Caco-2 (cell line): ENCODE measurements at regions not wholly inside any gene's neighbourhood (a gene's known extent, or its start where the extent isn't known, plus 50 kb on each side); places are given as distances from the start of the nearest gene placed in this dataset.

Experiments
- BruUV-seq: library from RNA; stranded (reverse); fragments of 400-500 nt; replicated peaks from 2 replicates; lab custom pipeline; 2021; lab: Mats Ljungman, UMichigan
- CTCF ChIA-PET: fragments of 300-600 bp; sonication (Branson Sonifier 250); formaldehyde crosslinking; loops from one replicate; lab custom pipeline; 2022; ENCODE audit warnings: antibody characterized with exemption; lab: Charles Lee
- POLR2A ChIA-PET: fragments of 300-600 bp; sonication (Branson Sonifier 250); formaldehyde crosslinking; loops from one replicate; lab custom pipeline; 2022; ENCODE audit warnings: antibody characterized with exemption; lab: Charles Lee
- DNase-seq, 2 experiments: peaks; one replicate each; pipeline versions ENCODE4 v3.0.0 to v3.0.0-alpha.2; 2020 to 2022
- H3K27me3 ChIP-seq: replicated peaks from 2 replicates; pipeline ENCODE4 v1.6.0; 2011; ENCODE audit warnings: low read length; ENCODE audit not compliant: control insufficient read depth, insufficient read depth
- H3K36me3 ChIP-seq: 2 replicates; pipeline ENCODE4 v1.5.1; 2011; ENCODE audit warnings: low read length; ENCODE audit not compliant: control insufficient read depth, insufficient read depth
- H3K4me1 ChIP-seq: fragments of 250-450 bp; sonication (Bioruptor Pico); 2 replicates; pipeline ENCODE4 v1.5.1; 2020; ENCODE audit warnings: mild to moderate bottlenecking
- H3K4me3 ChIP-seq: 2 replicates; pipeline ENCODE4 v1.5.1; 2011; ENCODE audit warnings: low read depth, mild to moderate bottlenecking, control low read depth, low read length
- H3K9me3 ChIP-seq: fragments of 250-450 bp; sonication (Bioruptor Pico); 2 replicates; pipeline ENCODE4 v1.5.1; 2020; ENCODE audit warnings: mild to moderate bottlenecking, moderate library complexity
- H3K27ac Mint-ChIP-seq: one replicate; pipeline ENCODE4 v1.8.0; 2022; ENCODE audit warnings: mixed read lengths; ENCODE audit not compliant: unreplicated experiment
- H3K27me3 Mint-ChIP-seq: one replicate; pipeline ENCODE4 v1.8.0; 2022; ENCODE audit warnings: mixed read lengths; ENCODE audit not compliant: insufficient read depth, unreplicated experiment
- H3K36me3 Mint-ChIP-seq: one replicate; pipeline ENCODE4 v1.8.0; 2022; ENCODE audit warnings: mild to moderate bottlenecking, mixed read lengths; ENCODE audit not compliant: insufficient read depth, unreplicated experiment
- H3K4me1 Mint-ChIP-seq: one replicate; pipeline ENCODE4 v1.8.0; 2022; ENCODE audit warnings: low read depth, mixed read lengths; ENCODE audit not compliant: unreplicated experiment
- H3K4me3 Mint-ChIP-seq: one replicate; pipeline ENCODE4 v1.8.0; 2022; ENCODE audit warnings: mild to moderate bottlenecking, moderate library complexity, mixed read lengths; ENCODE audit not compliant: unreplicated experiment
- H3K9me3 Mint-ChIP-seq: one replicate; pipeline ENCODE4 v1.8.0; 2022; ENCODE audit warnings: mixed read lengths; ENCODE audit not compliant: unreplicated experiment
- CTCF ChIP-seq, 2 experiments: fragments of 200-600 bp in 1 of 2; IDR thresholded peaks; 1 replicate in 1 of 2; 2 replicates in 1 of 2; pipeline versions ENCODE4 v1.5.1 to v1.8.0; 2011 to 2022; ENCODE audit warnings: antibody characterized with exemption in 1 of 2, control low read depth in 1 of 2, inconsistent platforms in 1 of 2, low read depth in 1 of 2, low read length in 1 of 2, mild to moderate bottlenecking in 1 of 2, moderate library complexity in 1 of 2; ENCODE audit not compliant: insufficient read depth in 1 of 2, severe bottlenecking in 1 of 2, unreplicated experiment in 1 of 2
- intact Hi-C: fragments of 100-400 bp; cut with micrococcal nuclease; formaldehyde crosslinking; loops from one replicate; pipeline ENCODE4 v1.10.0; 2022; ENCODE audit not compliant: unreplicated experiment

DNA sequence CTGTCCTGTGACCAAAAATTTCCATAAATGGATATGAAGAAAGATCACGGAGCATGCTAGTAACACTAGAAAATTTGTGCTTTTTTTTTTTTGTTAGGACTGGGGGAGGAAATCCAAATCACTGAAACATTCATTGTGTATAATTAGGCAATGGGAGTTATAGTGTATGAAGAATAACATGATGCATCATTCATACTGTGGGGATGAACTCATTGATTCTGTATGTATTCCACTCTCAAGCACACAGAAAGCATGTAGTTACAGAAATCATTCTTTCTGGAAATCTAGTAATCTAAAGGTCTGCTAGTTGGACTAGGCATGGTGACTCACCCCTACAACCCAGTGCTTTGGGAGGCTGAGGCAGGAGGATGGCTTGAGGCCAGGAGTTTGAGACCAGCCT, 749.7 kb downstream of the DIAPH3 start:
- no peak for DNase-seq
- ChIA-PET POLR2A (no interaction called here), CTCF (no interaction called here)
- Histone ChIP-seq H3K4me3 (no peak overlapping the region), H3K9me3 (peaks cover 6% of the 10 kb centered on the region; the same call in 1 of the 2 replicates), H3K4me1 (peaks cover 12% of the 10 kb centered on the region), H3K27me3 (no peaks in the 10 kb centered on the region), H3K36me3 (no peaks in the 10 kb centered on the region)
- H3K27ac Mint-ChIP-seq: no peak overlapping the region
- peaks cover 32% of the 10 kb centered on the region for H3K9me3 Mint-ChIP-seq
- no peaks in the 10 kb centered on the region for H3K27me3 Mint-ChIP-seq
- peaks cover 5% of the 10 kb centered on the region for H3K36me3 Mint-ChIP-seq
- intact Hi-C loops: no loop called here
- no peak for TF ChIP-seq CTCF (IDR thresholded peaks at IDR 0.05; ENCODE audit: insufficient read depth in 1 of 2, low read depth in 1 of 2, low read length in 1 of 2, severe bottlenecking in 1 of 2, unreplicated experiment in 1 of 2)
- H3K4me3 Mint-ChIP-seq: no peak overlapping the region
- no TSS peak for BruUV-seq
- H3K4me1 Mint-ChIP-seq: peaks cover 25% of the 10 kb centered on the region

- no peak for TF ChIP-seq CTCF (IDR thresholded peaks at IDR 0.05; ENCODE audit: insufficient read depth in 1 of 2, low read depth in 1 of 2, low read length in 1 of 2, severe bottlenecking in 1 of 2, unreplicated experiment in 1 of 2)
- Histone ChIP-seq H3K27me3 (no peaks in the 10 kb centered on the region), H3K4me3 (no peak overlapping the region), H3K36me3 (no peaks in the 10 kb centered on the region), H3K4me1 (peaks cover 12% of the 10 kb centered on the region), H3K9me3 (peaks cover 10% of the 10 kb centered on the region; the same call in 1 of the 2 replicates)
- Mint-ChIP-seq H3K9me3 (peaks cover 40% of the 10 kb centered on the region), H3K27me3 (no peaks in the 10 kb centered on the region), H3K4me1 (peaks cover 25% of the 10 kb centered on the region), H3K4me3 (no peak overlapping the region), H3K27ac (no peak overlapping the region), H3K36me3 (peaks cover 5% of the 10 kb centered on the region)
- no TSS peak for BruUV-seq
- intact Hi-C loops: no loop called here
- ChIA-PET CTCF (no interaction called here), POLR2A (no interaction called here)
- no peak for DNase-seq
These were observed 748.2 kb downstream of the DIAPH3 start for GRCh38 chr13:59415498-59415897.

- Histone ChIP-seq H3K9me3 (0 out of 2 replicates have a peak, but pooled peaks cover 4% of the 10 kb centered on the region), H3K27me3 (no peaks in the 10 kb centered on the region), H3K4me1 (peaks cover 3% of the 10 kb centered on the region), H3K36me3 (no peaks in the 10 kb centered on the region), H3K4me3 (no peak overlapping the region)
- ChIA-PET CTCF (no interaction called here), POLR2A (no interaction called here)
- BruUV-seq: no TSS peak
- Mint-ChIP-seq H3K4me3 (no peak overlapping the region), H3K36me3 (peaks cover 5% of the 10 kb centered on the region), H3K27me3 (no peaks in the 10 kb centered on the region), H3K9me3 (peaks cover 30% of the 10 kb centered on the region), H3K27ac (no peak overlapping the region), H3K4me1 (peaks cover 15% of the 10 kb centered on the region)
- no peak for TF ChIP-seq CTCF (IDR thresholded peaks at IDR 0.05; ENCODE audit: insufficient read depth in 1 of 2, low read depth in 1 of 2, low read length in 1 of 2, severe bottlenecking in 1 of 2, unreplicated experiment in 1 of 2)
- DNase-seq: no peak
- intact Hi-C loops: no loop called here
These were observed 747.2 kb downstream of the DIAPH3 start for GRCh38 chr13:59416561-59416960.
